ENCODE measurements at regions not wholly inside any gene's neighbourhood (a gene's known extent, or its start where the extent isn't known, plus 50 kb on each side); places are given as distances from the start of the nearest gene placed in this dataset.
"Not testable (repeated sequence)": the region's sequence is repeated elsewhere in the genome, so short reads cannot be mapped to it uniquely, and the experiment has no call there.

DNA sequence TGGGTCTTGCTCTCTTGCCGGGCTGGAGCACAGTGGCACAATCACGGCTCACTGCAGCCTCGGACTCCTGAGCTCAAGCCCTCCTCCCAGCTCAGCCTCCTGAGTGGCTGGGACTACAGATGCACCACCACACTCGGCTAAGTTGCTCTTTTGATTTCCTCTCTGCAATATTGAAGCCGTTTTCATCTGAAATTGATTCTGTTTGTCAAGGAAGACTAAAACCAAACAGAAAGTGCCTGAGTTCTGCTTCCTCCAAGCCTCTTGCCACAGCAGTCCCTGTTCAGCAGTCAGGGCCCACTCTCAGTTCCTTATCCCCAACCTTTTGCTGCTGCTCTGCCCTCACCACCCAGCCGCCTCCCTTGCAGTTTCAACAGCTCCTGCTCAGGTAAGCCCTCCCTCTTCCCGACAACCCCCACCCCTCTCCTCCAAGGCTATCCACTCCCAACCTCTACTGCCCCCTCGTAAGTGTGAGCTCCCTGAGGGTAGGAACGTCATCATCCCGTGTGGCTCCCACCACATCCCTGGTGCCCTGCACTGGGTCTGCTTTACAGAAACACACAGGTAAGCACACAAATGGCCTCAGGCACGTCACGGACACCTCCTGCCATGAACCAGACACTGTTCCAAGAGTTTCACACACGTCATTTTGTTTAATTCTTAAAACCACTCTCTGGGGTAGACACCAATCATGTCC is 70.7 kb upstream of the TAB2 start:
- no peak for DNase-seq

DNA sequence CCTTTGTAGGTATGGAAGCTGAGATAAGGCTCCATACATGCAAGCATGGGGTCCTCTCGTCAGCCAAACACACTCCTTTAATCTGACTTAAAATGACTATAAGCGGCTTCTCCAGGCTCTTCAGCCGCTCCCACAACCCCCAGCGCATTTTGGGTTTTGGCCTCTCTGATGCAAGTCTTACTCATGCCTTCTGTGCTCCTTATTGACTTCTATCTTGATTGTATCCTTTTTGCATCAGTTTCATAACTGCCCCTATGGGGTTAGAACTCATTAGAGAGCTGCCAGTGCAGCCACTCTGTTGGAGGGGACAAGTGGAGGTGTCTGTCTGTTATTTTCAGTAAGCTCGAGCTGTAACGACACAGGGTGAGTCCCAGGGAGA is 70.1 kb upstream of the TAB2 start:
- no peak for DNase-seq

DNA sequence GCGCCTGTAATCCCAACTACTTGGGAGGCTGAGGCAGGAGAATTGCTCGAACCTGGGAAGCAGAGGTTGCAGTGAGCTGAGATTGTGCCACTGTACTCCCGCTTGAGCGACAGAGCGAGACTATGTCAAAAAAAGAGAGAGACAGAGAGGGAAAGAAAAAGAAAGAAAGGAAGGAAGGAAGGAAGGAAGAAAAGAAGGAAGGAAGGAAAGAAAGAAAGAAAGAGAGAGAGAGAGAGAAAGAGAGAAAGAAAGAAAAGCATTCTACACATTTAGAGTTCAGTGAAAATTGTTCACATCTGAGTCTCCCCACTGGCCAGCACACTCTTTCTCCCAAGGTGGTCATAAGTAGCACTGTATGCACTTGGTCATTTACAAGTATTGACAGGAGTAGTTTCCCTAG is 69.2 kb upstream of the TAB2 start:
- not testable (repeated sequence) for DNase-seq

GRCh38 chr6:149248693-149249369 is 68.7 kb upstream of the TAB2 start:
- DNase-seq: no peak

GRCh38 chr6:149249370-149250357 is 67.8 kb upstream of the TAB2 start:
- DNase-seq: no peak

DNA sequence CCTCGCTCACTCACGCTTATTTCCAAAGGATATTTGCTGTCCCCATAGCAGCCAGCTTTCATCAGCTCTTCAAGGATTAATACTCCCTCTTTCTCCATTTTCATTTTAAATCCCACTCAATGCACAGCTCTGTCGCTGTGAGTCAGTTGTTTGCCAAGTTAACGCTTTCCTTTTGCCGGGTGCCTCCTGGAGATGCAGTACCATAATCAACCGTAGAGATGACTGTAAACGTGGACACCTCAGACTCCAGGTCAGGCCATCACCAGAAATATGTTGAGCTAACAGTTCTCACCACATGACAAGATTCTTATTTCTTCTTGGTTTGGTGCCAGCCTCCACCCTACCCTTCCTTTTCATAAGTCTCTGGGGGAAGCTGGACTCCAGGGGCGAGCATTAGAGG is 66.6 kb upstream of the TAB2 start:
- no peak for DNase-seq

- DNase-seq: no peak
Observed at GRCh38 chr6:149252622-149253021, 64.9 kb upstream of the TAB2 start.

GRCh38 chr6:149254253-149254652 is 63.3 kb upstream of the TAB2 start:
- no peak for DNase-seq

GRCh38 chr6:149259753-149260152 is 57.8 kb upstream of the TAB2 start:
- no peak for DNase-seq

- DNase-seq: no peak
Observed at GRCh38 chr6:149260214-149260874, 57.2 kb upstream of the TAB2 start.

DNA sequence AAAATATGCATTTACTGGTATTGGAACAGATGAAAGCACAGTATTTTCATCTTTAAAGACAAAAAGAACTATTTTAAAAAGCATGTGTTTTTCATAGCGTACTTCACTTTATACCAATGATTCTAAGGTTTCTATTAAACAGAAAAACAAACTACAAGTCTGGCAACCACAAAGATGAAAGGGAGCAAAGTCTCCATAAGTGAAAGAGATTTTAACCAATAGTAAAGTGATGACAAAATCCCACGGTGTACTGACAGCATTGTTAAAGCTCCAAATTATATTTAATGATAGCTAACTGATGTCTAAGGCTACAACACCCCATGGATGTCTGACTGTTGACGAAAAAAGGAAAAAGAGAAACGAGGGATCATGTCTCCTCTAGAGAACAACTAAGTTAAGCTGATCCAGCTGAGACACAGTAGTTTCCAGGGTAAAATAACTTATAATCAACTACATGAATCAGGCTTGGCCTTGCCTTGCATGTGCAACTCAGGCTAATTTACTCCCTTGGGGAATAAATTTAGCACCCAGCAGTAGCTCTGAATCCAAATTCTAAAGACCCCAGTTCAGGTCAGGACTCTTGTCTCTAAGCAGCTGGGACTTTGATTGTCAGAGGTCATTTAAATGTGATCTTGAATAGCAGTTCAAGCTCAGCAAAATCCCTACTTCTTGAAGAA is 56.0 kb upstream of the TAB2 start:
- DNase-seq: no peak

GRCh38 chr6:149263321-149263720 is 54.2 kb upstream of the TAB2 start:
- DNase-seq: no peak

DNA sequence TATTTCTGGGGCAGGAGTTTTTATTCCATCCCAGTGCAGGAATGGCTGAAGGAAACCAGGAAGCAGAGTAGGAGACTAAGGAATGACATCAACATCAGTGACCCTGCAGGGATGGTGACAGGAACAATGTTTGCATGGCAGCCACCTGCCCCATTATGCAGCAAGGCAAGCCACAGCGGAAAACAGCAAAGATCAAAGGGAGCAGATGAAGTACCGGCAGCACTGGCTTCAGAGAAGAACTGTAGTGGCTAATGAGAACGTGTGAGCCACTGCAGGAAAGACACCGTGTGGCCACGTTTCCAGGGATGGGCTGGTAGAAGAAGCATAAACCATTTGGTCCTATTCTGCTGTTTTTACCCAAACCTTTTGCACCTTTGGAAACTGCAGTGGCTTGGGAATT is 52.9 kb upstream of the TAB2 start:
- DNase-seq: no peak

- DNase-seq: no peak
Observed at GRCh38 chr6:149265945-149266344, 51.6 kb upstream of the TAB2 start.

DNA sequence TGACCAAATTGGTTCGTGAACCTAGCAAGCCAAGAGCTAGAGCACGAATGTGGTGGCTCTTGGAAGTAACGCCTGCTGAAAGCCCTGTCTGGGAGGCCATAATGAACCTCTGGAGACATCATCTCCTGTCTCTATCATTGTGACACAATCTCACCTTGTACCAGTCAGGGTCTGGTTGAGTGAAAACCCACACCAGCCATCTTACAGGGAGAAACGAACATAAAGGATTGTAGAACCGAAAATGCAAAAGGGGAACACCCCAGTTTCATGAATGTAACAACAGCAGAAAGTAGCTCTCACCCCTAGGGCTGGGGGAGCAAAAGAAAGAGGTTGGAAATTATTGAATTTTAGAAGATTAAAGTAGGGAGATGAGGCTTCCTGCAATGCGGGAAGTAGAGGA is 50.9 kb upstream of the TAB2 start:
- no peak for DNase-seq

- DNase-seq: no peak
Observed at GRCh38 chr6:149267072-149267471, 50.4 kb upstream of the TAB2 start.

DNA sequence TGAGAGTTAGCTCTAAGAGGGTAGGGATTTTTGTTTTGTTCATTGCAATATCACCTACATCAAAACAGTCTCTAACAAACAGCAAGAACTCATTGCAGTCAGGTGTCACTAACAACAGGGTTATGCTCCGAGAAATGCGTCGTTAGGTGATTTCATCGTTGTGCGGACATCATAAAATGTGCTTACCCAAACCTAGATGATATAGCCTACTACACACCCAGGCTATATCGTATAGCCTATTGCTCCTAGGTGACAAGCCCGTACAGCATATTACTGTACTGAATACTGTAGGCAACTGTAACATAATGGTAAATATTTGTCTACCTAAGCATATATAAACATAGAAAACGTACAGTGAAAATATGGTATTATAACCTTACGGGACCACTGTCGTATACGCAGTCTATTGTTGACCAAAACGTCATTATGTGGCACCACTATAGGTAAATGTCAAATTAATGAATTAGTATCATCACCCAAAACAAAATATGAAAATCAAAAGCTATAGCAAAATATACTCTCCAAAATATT is 49.9 kb upstream of the TAB2 start:
- DNase-seq: no peak
